Right lobe of liver (tissue), 4 donors: ENCODE measurements at regions not wholly inside any gene's neighbourhood (a gene's known extent, or its start where the extent isn't known, plus 50 kb on each side); places are given as distances from the start of the nearest gene placed in this dataset.

ENCODE experiments used
- CTCF ChIP-seq, 4 donors: fragments of 200-600 bp in 3 of 4; fragments of 450-650 bp in 1 of 4; IDR thresholded peaks; one replicate each; pipeline versions ENCODE4 v1.5.1 to v1.8.0; 2016 to 2022; ENCODE audit warnings: antibody characterized with exemption in 4 of 4, mild to moderate bottlenecking in 2 of 4
- POLR2A ChIP-seq: fragments of 450-650 bp; IDR thresholded peaks from one replicate; pipeline ENCODE4 v1.6.1; 2017; ENCODE audit warnings: antibody characterized with exemption, mild to moderate bottlenecking
- donor health status: DM: no; HTN: no; CAD: no.
- donor health status: DM: no; HTN: no; CAD: no.
- donor health status: DM: no; HTN: yes; CAD: no.

DNA sequence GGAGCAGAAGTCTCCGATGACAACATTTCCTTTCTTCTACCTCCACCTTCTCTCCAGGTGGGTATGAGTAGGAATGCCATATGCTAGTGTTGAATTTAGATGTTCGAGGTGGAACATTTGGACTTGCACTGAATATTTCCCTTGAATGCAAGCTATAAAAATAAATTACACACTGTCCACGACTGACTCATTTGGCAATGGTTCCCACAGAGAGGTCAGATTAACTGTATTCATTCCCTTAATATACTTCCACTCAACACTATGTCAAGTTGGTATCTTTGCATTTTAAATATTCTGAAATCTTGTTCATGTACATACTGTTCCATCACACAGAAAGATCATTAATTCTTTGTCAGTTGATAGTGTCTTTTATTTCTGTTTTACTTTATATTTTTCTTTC, 222.6 kb upstream of the PIK3R1 start:
- no peak for TF ChIP-seq CTCF (IDR thresholded peaks at IDR 0.05)
- no peak for TF ChIP-seq POLR2A
